Ureter (tissue), 1 donor: ENCODE measurements at regions not wholly inside any gene's neighbourhood (a gene's known extent, or its start where the extent isn't known, plus 50 kb on each side); places are given as distances from the start of the nearest gene placed in this dataset.

Source experiments
- DNase-seq: peaks from one replicate; pipeline ENCODE4 v3.0.0-alpha.2; 2020; ENCODE audit warnings: low spot score
- donor health status: DM: yes; HTN: yes; CAD: no.

GRCh38 chr5:173557123-173557903 lies 59.1 kb downstream of the BOD1 start:
- no peak for DNase-seq

GRCh38 chr5:173556142-173557028 lies 60.1 kb downstream of the BOD1 start:
- no peak for DNase-seq

GRCh38 chr5:173554989-173555705 lies 61.3 kb downstream of the BOD1 start:
- no peak for DNase-seq

DNA sequence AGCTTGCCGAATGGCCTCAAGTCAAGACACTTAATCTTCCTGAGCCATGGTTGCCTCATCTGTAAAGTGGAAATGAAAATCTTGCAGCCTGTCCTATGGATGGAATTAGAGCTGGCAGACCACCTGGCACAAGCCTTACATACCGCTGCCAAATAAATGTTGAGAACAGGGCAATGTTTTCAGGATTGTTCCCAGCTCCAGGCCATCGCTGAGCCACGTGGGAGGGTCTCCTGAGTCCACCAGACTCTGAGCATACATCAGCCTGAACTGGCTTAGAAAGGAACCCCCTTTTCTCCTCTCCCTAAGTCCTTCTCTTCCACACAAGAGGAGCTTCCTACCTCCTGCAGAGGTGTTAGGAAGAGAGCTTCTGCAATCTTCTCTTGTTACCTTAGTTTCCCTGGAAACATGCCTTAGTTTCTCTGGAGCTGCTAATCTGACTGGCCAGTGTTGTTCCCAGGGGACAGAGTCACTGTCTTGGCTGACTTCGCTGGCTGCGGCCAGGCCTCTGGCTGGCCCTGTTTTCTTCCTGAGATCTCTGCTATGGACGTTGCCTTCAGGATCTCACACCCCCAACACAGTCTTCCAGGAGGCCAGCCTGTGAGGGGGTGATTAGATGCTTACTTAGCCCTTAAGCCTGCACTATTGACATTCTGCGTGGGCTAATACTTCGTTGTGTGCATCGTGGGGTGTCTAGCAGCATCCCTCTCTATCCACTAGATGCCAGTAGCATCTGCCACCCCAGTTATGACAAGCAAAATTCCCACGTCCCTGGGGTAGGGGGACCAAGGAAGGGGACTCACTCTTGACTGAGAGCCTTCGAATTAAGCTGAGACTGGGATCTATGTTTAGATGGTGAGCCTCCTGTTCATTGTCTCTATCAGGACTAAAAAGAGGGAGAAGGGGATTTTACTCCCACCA lies 62.2 kb downstream of the BOD1 start:
- DNase-seq, result no peak

DNA sequence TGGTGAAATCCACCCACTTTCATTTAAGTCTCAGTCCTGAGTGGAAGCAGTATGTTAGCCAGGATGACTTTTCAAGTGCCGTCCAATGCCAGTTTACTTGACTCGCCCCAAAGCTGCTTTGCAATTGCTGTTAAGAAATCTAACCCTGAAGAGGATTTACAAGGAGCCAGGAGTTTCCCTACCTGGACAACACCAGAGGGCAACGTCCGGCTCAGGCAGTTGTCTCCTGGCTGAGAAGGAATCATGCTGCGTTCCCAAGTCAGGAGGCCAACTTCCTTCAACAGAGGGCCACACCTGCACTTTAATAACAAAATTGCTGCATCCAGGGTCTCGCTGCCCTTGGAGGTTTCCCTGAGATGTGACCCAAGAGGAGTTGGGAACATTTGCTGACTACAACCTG lies 65.8 kb downstream of the BOD1 start:
- DNase-seq, result no peak

- DNase-seq, result no peak
Measured at GRCh38 chr5:173549644-173550043, 66.8 kb downstream of the BOD1 start.

DNA sequence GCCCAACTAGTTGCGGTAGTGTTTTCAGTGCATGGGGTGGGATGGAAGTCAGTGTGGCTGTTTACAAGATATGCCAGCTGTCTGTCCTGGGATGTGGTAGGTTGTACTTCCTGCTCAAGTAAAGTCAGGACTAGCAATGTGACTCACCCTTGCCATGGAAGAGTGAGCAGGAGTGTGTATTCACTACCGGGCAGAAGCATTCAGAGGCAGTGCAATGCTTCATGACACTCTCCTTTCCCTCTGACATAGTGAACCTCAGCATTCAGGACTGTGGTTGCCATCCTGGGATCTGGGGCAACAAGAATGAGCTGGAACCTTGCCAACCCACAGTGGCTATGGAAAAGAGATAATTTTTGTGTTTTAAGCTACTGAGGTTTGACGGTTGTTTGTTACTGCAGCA lies 68.9 kb downstream of the BOD1 start:
- DNase-seq, result no peak

GRCh38 chr5:173542964-173543363 lies 73.5 kb downstream of the BOD1 start:
- no peak for DNase-seq

- no peak for DNase-seq
Measured at GRCh38 chr5:173542159-173542558, 74.3 kb downstream of the BOD1 start.

DNA sequence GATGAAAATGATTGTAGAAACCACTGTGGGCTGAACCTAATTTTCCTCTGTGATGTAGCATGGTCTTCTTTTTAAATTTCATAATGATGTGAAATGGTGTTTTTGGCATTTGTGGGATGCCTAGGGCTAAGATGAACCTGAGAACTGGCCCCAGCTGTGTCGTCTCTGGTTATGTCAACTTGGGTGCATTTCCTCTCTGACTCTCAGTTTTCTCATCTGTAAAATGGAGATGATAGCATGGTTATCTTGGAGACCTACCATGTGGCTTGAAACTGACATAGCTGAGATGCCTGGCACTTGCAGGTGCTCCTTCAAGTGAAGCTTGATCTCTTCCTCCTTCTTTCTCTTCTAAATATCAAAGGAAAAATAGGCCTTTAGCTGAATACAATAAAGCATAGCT lies 77.8 kb downstream of the BOD1 start:
- no peak for DNase-seq

GRCh38 chr5:173538018-173538417 lies 78.4 kb downstream of the BOD1 start:
- no peak for DNase-seq

- DNase-seq, result no peak
Measured at GRCh38 chr5:173537228-173537627, 79.2 kb downstream of the BOD1 start.

DNA sequence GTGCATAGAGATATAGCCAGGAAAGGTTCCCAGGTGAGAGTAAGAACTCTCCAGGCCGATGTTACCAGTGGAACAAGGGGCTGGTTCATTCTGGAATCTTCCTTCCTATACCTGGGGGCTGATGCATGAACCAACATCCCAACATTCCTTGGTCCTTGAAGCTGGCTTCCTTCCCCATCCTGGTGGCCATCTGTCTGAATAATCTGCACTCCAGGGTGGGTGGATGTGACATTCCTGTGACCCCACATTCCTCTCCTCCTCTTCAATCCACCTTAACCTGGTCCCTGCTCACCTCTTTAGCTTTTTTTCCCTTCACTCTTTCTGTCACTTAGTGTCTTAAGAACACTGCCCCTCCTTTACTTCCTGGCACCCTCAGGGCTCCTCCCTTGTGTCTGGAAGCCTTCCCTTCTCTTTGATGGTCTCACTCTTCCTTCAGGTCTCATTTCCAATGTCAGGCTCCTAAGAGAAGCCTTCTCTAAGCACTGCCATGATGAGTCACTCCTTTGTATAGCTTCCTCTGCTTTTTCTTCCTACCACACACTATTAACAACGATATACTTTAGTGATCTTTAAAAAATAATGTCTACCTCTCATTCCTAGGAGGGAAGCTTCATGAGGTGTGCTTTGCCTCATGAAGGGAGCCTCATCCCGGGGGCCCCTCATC lies 80.3 kb downstream of the BOD1 start:
- no peak for DNase-seq

- no peak for DNase-seq
Measured at GRCh38 chr5:173535166-173535975, 81.1 kb downstream of the BOD1 start.

GRCh38 chr5:173534664-173535063 lies 81.8 kb downstream of the BOD1 start:
- no peak for DNase-seq

- no peak for DNase-seq
Measured at GRCh38 chr5:173534031-173534430, 82.4 kb downstream of the BOD1 start.

DNA sequence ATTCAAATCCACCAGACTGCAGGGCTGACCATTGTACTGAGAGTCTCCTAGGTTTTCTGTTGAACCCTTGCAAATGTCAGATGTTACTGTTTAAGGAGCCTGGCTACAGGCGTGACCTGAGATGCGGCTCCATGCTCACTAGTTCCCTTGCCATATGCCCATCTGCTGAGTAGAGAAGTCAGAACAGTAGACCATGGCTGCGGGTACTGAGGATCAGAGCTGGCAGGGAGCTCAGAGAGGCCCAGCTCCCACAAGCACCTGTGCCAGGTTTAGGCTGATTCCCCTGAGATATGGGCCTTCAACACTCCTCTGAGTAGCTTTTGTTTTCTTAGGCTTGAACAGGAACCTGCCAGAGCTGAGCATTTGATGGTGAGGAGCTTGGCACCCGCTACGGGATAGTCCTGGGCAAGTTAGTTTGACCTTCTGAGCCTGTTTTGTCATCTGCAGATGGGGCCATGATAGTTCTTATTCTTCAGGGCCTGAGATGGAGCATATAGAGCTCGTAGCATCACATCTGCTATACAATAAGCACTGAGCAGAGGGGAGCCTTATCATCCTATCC lies 83.7 kb downstream of the BOD1 start:
- DNase-seq, result no peak

DNA sequence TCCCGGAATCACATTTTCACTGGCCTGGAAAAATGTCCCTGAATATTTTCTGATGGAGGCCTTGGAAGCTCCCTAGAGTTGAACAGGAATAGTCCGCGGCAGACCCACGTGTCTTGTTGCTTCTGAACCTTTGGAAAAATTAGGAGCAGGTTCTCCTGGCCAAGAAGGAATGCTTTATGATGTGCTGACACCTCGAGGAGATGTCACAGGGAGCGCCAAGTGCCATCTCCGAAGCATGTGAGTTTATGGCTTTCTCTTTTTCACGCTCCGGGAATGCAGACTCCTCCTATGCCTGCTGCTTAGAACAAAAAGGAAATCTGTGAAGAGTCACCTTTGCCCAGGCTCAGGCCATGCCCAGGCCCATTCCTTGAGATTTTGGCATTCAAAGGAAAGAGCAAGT lies 84.6 kb downstream of the BOD1 start:
- DNase-seq, result no peak

DNA sequence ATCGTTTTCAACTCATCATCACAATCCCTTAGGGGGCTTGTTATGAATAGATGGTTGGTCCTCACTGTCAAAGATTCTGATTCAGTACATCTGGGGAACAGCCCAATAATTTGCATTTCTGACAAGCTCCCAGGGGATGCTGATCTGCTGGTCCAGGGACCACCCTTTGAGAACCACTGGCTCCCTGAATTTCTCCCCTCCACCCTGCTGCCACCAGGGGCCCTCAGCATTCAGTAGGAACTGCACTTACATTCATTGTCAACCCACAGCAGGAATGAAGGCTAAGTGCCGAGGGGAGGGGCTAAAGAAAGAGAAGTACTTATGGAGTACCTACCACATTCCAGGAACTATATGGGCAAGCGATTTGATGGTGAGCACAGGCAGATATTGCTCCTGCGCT lies 85.9 kb downstream of the BOD1 start:
- DNase-seq, result no peak

GRCh38 chr5:173529861-173530260 lies 86.6 kb downstream of the BOD1 start:
- DNase-seq, result no peak
